KBM-7 (cell line): ENCODE measurements at regions not wholly inside any gene's neighbourhood (a gene's known extent, or its start where the extent isn't known, plus 50 kb on each side); places are given as distances from the start of the nearest gene placed in this dataset.
"Not testable (repeated sequence)": the region's sequence is repeated elsewhere in the genome, so short reads cannot be mapped to it uniquely, and the experiment has no call there.

Source experiments
- DNase-seq: peaks from one replicate; pipeline ENCODE4 v3.0.0-alpha.2; 2015
- in situ Hi-C: fragments of 300-500 bp; cut with MboI; formaldehyde crosslinking; loops from 2 replicates; pipeline ENCODE4 v1.14.3; 2020; ENCODE audit warnings: low sequenced_read_pairs, low pct_unique_long_range_greater_than_20kb, mixed read lengths

- in situ Hi-C loops = no loop called here
Observed at GRCh38 chr17:51347851-51348584, 87.7 kb downstream of the UTP18 start.

GRCh38 chr17:51351080-51351479, 90.7 kb downstream of the UTP18 start:
- DNase-seq = no peak
- in situ Hi-C loops = no loop called here

More at GRCh38 chr17:51347851-51348584, 87.7 kb downstream of the UTP18 start:
- DNase-seq = no peak

- in situ Hi-C loops = no loop called here
- no peak for DNase-seq
Observed at GRCh38 chr17:51351890-51352289, 91.5 kb downstream of the UTP18 start.

GRCh38 chr17:51352798-51353197, 92.5 kb downstream of the UTP18 start:
- in situ Hi-C loops = no loop called here

GRCh38 chr17:51353296-51353695, 93.0 kb downstream of the UTP18 start:
- DNase-seq = no peak
- in situ Hi-C loops = no loop called here

More at GRCh38 chr17:51352798-51353197, 92.5 kb downstream of the UTP18 start:
- DNase-seq = no peak

GRCh38 chr17:51354936-51355335, 94.6 kb downstream of the UTP18 start:
- DNase-seq = no peak

GRCh38 chr17:51355441-51356410, 95.4 kb downstream of the UTP18 start:
- in situ Hi-C loops = no loop called here
- DNase-seq = no peak

More at GRCh38 chr17:51354936-51355335, 94.6 kb downstream of the UTP18 start:
- in situ Hi-C loops = no loop called here

- in situ Hi-C loops = no loop called here
- no peak for DNase-seq
Observed at GRCh38 chr17:51359055-51359454, 98.7 kb downstream of the UTP18 start.

GRCh38 chr17:51362811-51363585, 102.7 kb downstream of the UTP18 start:
- DNase-seq = no peak
- in situ Hi-C loops = no loop called here

GRCh38 chr17:51365090-51365489, 104.7 kb downstream of the UTP18 start:
- in situ Hi-C loops = no loop called here
- peak; percentile 3 for DNase-seq

GRCh38 chr17:51366866-51367265, 106.5 kb downstream of the UTP18 start:
- no peak for DNase-seq
- in situ Hi-C loops = no loop called here

- in situ Hi-C loops = not testable (repeated sequence)
Observed at GRCh38 chr17:51367836-51368235, 107.5 kb downstream of the UTP18 start.

GRCh38 chr17:51371732-51372151, 111.4 kb downstream of the UTP18 start:
- in situ Hi-C loops = no loop called here

More at GRCh38 chr17:51367836-51368235, 107.5 kb downstream of the UTP18 start:
- DNase-seq = not testable (repeated sequence)

GRCh38 chr17:51372345-51373004, 112.1 kb downstream of the UTP18 start:
- in situ Hi-C loops = no loop called here
- peak; percentile 94 for DNase-seq

More at GRCh38 chr17:51371732-51372151, 111.4 kb downstream of the UTP18 start:
- peak; percentile 56 for DNase-seq

GRCh38 chr17:51373489-51374152, 113.3 kb downstream of the UTP18 start:
- in situ Hi-C loops = no loop called here
- DNase-seq = no peak

GRCh38 chr17:51374209-51374608, 113.9 kb downstream of the UTP18 start:
- in situ Hi-C loops = no loop called here
- no peak for DNase-seq

- in situ Hi-C loops = no loop called here
- DNase-seq = no peak
Observed at GRCh38 chr17:51375771-51376170, 115.4 kb downstream of the UTP18 start.

- DNase-seq = no peak
- in situ Hi-C loops = no loop called here
Observed at GRCh38 chr17:51376739-51377138, 116.4 kb downstream of the UTP18 start.
